GM12865 (cell line): ENCODE measurements at regions not wholly inside any gene's neighbourhood (a gene's known extent, or its start where the extent isn't known, plus 50 kb on each side); places are given as distances from the start of the nearest gene placed in this dataset.

Experiments
- DNase-seq: peaks from one replicate; pipeline ENCODE4 v3.0.0; 2010; ENCODE audit warnings: low read depth
- H3K4me3 ChIP-seq: 2 replicates; pipeline ENCODE4 v1.5.1; 2011; ENCODE audit warnings: mild to moderate bottlenecking, low read depth, low read length, control low read depth
- TF ChIP-seq, protein P1 (sequence below): IDR thresholded peaks from 2 replicates; pipeline ENCODE4 v1.5.1; 2011; ENCODE audit warnings: low read length, control low read depth, low read depth, inconsistent platforms; ENCODE audit not compliant: insufficient read depth; ENCODE audit errors: missing control alignments

DNA sequence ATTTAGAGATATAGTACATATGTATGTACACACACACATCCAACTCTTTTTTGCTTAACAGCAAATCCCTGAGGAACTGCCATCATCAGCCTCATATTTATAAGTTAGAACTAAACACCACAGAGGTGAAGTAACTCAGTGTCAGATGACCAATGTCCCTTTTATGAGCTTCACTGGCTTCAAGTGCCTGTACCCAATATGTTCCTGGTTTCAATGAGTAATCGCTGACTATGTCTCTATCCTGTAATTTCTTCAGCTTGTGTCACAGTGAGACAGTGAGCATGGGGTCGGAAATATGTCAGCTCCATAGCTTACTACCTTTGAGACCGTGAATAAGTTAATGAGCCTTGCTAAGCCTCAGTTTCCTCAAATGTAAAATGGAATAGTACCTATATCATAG, 136.2 kb upstream of the RASGEF1B start:
- DNase-seq: no peak
- TF ChIP-seq, protein P1, sequence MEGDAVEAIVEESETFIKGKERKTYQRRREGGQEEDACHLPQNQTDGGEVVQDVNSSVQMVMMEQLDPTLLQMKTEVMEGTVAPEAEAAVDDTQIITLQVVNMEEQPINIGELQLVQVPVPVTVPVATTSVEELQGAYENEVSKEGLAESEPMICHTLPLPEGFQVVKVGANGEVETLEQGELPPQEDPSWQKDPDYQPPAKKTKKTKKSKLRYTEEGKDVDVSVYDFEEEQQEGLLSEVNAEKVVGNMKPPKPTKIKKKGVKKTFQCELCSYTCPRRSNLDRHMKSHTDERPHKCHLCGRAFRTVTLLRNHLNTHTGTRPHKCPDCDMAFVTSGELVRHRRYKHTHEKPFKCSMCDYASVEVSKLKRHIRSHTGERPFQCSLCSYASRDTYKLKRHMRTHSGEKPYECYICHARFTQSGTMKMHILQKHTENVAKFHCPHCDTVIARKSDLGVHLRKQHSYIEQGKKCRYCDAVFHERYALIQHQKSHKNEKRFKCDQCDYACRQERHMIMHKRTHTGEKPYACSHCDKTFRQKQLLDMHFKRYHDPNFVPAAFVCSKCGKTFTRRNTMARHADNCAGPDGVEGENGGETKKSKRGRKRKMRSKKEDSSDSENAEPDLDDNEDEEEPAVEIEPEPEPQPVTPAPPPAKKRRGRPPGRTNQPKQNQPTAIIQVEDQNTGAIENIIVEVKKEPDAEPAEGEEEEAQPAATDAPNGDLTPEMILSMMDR: no peak
- no peak overlapping the region for H3K4me3 ChIP-seq

DNA sequence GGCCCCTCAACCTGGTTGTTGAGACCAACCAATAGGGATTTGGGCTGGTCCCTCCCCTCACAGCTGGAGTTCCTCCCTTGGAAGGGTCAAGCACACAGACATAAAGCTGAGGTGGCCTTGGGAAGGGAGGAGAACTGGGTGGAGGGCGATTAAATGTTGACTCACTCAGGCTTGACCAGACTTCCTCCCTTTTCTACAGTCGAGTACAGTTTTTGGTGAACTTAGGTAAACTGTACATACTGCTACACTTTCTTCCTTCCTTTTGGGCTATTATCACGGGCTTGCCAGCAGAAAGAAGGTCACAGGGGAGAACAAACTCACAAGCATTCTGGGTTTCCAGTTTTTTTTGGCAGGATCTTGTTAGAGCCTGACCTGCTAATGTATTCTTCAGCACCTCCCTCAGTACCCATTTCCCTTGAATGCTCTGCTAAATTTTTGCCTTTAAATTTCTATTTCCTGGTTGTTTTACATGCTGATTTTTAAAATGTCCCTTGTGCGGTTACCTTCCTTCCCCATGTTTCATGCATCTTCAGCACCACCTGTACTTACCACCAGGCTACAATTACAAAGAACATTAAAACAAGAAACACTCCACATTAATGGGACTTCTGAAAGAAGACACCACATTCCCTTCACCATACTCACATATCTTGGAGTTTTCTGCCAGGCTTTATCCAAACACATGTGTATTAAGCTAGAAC, 135.2 kb upstream of the RASGEF1B start:
- DNase-seq: no peak
- H3K4me3 ChIP-seq: no peak overlapping the region
- TF ChIP-seq, protein P1: no peak

DNA sequence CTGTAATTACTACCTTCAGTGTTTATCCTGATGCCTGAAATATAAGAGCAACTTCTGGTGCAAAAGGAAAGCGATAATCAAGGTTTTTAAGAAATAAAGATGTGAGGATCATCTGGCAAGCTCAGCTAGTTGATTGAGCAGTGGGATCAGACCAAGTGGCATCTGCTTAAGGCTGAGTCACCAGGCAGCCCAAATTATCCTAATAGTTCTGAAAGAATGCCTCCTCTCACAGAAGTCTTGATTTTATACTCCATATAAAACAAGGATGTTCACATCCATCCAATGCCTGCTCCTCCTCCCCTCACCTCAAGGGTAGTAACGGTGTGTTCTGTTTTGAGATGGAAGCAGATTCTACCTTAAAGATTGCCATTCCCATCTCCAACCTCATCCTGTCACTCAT, 134.5 kb upstream of the RASGEF1B start:
- H3K4me3 ChIP-seq: no peak overlapping the region
- TF ChIP-seq, protein P1: no peak
- no peak for DNase-seq

DNA sequence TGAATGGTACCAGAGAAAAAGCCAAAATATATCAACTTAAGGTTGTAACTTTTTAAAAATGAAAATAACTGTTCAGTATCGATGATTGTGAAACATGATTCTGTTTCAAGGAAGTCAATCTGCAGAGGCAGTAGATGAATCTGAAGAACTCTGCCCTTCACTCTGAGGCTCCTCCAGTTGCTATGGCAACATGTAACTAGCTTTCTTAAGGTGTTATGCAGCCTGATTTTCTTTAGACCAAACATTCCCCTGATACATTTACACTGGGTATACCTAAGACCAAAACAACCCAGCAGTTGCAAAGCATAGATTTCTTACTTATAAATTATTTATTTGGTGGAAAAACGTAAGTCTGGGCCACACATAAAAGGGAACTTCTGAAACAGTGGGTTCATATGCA, 133.6 kb upstream of the RASGEF1B start:
- TF ChIP-seq, protein P1: no peak
- no peak overlapping the region for H3K4me3 ChIP-seq
- DNase-seq: peak; percentile 5

DNA sequence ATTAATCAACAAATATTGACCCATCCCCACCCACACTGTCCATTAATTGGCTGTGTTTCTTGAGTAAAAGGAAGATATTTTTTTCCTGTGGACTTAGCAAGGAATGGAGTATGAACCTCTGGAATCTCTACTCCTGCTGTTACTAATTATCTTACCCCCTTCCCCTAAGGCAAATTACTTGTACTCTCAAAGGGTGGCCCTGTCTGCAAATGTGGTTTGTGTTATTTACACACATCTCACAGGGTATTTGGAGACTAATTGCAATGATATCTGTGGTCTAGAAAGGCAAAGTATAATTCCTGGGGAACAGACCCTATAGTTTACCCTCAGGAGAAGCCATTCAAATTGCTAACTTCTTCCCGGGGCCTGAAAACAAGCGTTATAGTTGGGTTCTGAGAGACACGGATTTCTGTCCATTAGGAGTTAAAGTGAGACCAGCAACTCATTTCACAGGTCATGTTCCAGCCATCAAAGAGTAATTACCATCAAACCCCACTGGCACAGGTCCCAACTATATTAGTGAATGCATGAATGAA, 133.0 kb upstream of the RASGEF1B start:
- no peak for DNase-seq
- TF ChIP-seq, protein P1: no peak
- H3K4me3 ChIP-seq: no peak overlapping the region

DNA sequence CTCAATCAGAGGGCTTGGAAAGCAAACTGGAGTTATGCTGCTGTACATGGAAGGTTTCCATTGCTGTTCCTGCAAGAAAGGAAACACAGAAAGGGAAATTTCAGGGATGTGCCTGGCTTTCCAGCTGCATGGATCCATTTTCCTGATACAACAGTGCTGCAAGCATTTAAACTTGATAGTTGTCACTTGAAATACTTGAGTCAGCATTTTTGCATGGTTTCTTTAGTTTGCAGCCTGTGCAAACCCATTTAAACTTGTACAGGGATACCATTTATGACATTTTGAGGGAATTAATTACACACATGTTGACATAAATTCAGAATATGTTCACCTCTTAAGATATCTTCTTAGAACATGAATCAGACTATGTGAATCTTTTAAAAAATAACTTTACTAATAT, 131.1 kb upstream of the RASGEF1B start:
- no peak overlapping the region for H3K4me3 ChIP-seq
- DNase-seq: no peak
- TF ChIP-seq, protein P1: no peak

DNA sequence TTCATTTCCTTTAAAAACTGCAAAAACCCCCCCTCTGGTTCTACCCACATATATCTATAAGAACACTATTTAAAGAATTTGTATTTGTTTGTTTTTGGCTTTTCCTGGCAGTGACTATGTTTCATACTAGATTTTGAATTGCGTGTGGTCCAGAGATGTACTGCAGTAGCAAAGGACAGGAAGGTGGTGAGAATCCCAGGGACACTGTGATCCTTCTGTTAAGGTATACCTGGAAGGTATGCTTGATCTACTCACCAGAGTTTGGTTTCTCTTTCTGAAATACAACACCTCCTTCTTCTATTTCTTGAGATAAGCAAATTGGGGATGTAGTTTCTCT, 129.6 kb upstream of the RASGEF1B start:
- DNase-seq: no peak
- no peak overlapping the region for H3K4me3 ChIP-seq
- TF ChIP-seq, protein P1: no peak
